Left lung (tissue), 4 donors: ENCODE measurements at regions not wholly inside any gene's neighbourhood (a gene's known extent, or its start where the extent isn't known, plus 50 kb on each side); places are given as distances from the start of the nearest gene placed in this dataset.

Experiments
- ATAC-seq: fragments of 200-7000 bp; cut with Tn5 transposase; one replicate; pipeline ENCODE4 v1.9.1; 2020; ENCODE audit warnings: moderate library complexity
- DNase-seq, 4 donors: peaks; one replicate each; pipeline ENCODE4 v3.0.0-alpha.2; 2013 to 2020
- H3K27ac ChIP-seq, 2 donors: fragments of 200-600 bp; sonication (generic) in 1 of 2; one replicate each; pipeline versions ENCODE4 v1.5.0 to v1.8.0; 2020 to 2021
- H3K27me3 ChIP-seq, 2 donors: fragments of 200-600 bp; sonication (generic) in 1 of 2; one replicate each; pipeline versions ENCODE4 v1.5.0 to v1.8.0; 2020 to 2021
- H3K36me3 ChIP-seq, 2 donors: fragments of 200-600 bp; sonication (generic) in 1 of 2; one replicate each; pipeline versions ENCODE4 v1.5.0 to v1.8.0; 2020 to 2021
- H3K4me1 ChIP-seq, 2 donors: fragments of 200-600 bp; one replicate each; pipeline ENCODE4 v1.8.0; 2021
- H3K4me3 ChIP-seq, 2 donors: fragments of 200-600 bp; sonication (generic) in 1 of 2; one replicate each; pipeline versions ENCODE4 v1.5.0 to v1.8.0; 2020 to 2021; ENCODE audit warnings: mild to moderate bottlenecking in 1 of 2
- H3K9me3 ChIP-seq, 2 donors: fragments of 200-600 bp; sonication (generic) in 1 of 2; one replicate each; pipeline versions ENCODE4 v1.5.0 to v1.8.0; 2020 to 2021
- CTCF ChIP-seq, 2 donors: fragments of 200-600 bp; sonication (generic) in 1 of 2; IDR thresholded peaks; one replicate each; pipeline versions ENCODE4 v1.5.0 to v1.8.0; 2021; ENCODE audit warnings: antibody characterized with exemption in 2 of 2
- intact Hi-C, 2 donors: fragments of 100-400 bp; cut with DNase I; formaldehyde crosslinking; loops; one replicate each; pipeline versions ENCODE4 v1.11.2 to v1.14.2; 2022
- donor health status: DM: no; HTN: yes; CAD: no.
- donor health status: DM: no; HTN: no; CAD: no.

GRCh38 chr3:31028766-31029165 lies 134.3 kb upstream of the GADL1 start:
- intact Hi-C loops = no loop called here

GRCh38 chr3:31029706-31030105 lies 135.2 kb upstream of the GADL1 start:
- H3K27me3 ChIP-seq = no peaks in the 10 kb centered on the region
- peaks cover 0 to 12% of the 10 kb centered on the region in 2 donors for H3K9me3 ChIP-seq
- intact Hi-C loops = no loop called here
- no peaks in the 10 kb centered on the region for H3K4me1 ChIP-seq
- no peak for TF ChIP-seq CTCF (IDR thresholded peaks at IDR 0.05)
- no peaks in the 10 kb centered on the region for H3K36me3 ChIP-seq
- no peak overlapping the region for H3K27ac ChIP-seq
- no peak overlapping the region for H3K4me3 ChIP-seq
- no peak for DNase-seq
- ATAC-seq = no peak

More at GRCh38 chr3:31028766-31029165, 134.3 kb upstream of the GADL1 start:
- Histone ChIP-seq H3K36me3 (no peaks in the 10 kb centered on the region), H3K27ac (no peak overlapping the region), H3K4me1 (no peaks in the 10 kb centered on the region), H3K9me3 (peaks cover 0 to 12% of the 10 kb centered on the region in 2 donors), H3K4me3 (no peak overlapping the region), H3K27me3 (no peaks in the 10 kb centered on the region)
- no peak for TF ChIP-seq CTCF (IDR thresholded peaks at IDR 0.05)
- no peak for DNase-seq
- no peak for ATAC-seq

GRCh38 chr3:31035681-31036080 lies 141.2 kb upstream of the GADL1 start:
- DNase-seq (no peak), ATAC-seq (no peak)
- H3K4me1 ChIP-seq = no peaks in the 10 kb centered on the region
- H3K4me3 ChIP-seq = no peak overlapping the region
- H3K36me3 ChIP-seq = no peaks in the 10 kb centered on the region
- intact Hi-C loops = no loop called here
- H3K9me3 ChIP-seq = no peaks in the 10 kb centered on the region
- TF ChIP-seq CTCF (IDR thresholded peaks at IDR 0.05) = no peak
- no peaks in the 10 kb centered on the region for H3K27me3 ChIP-seq
- H3K27ac ChIP-seq = no peak overlapping the region

DNA sequence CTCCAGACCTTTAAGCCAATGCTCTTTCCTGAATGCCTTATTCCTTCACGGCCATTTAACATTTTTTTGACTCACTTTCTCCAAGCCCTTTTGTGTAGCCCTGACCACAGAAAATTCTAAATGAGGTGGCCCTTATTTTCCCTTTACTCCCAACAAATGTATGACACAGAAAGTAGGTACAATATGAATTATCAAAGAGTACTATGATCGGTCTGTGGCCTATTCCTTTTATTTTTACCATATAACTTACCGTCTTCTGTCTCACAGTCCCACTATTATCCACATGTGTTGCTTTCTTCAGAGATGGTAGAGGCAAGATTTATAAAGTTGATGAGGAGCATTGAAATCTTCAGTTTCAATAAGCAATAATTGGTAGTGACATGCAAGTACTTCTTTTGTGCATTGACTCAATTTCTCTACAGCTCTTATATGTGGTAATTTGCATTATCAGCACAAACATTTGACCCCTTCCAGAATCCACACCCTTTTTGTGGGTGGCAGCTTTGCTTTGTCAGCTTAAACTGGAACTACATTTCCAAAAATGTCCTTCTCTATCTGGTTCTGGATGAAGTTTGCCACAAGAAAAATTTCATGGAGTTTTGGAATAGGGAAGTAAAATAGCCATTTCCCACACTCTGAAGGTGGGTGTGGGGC lies 143.8 kb upstream of the GADL1 start:
- intact Hi-C loops = no loop called here
- no peaks in the 10 kb centered on the region for H3K27me3 ChIP-seq
- peaks cover 0 to 9% of the 10 kb centered on the region in 2 donors for H3K9me3 ChIP-seq
- H3K36me3 ChIP-seq = no peaks in the 10 kb centered on the region
- H3K4me1 ChIP-seq = no peaks in the 10 kb centered on the region
- no peak for DNase-seq
- no peak for TF ChIP-seq CTCF (IDR thresholded peaks at IDR 0.05)
- no peak overlapping the region for H3K27ac ChIP-seq
- H3K4me3 ChIP-seq = no peak overlapping the region
- ATAC-seq = no peak

DNA sequence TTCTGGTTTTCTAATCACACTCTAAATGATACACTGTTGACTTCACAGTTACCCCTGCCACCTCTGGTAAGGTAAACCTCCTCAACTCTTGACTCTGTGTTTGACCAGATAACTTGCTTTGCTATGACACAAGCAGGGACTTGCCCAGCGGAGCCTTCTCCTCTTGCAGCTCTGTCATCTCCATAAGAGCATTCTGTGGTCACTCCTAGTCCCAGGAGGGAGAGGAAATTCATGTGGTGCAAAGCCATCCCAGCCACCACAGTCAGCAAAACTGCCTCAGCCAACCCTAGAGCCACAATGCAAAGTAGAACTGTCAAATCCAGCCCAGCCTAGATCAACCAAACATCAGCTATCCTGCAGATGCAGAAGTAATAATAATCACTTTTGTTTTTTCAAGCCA lies 144.7 kb upstream of the GADL1 start:
- Histone ChIP-seq H3K27me3 (no peaks in the 10 kb centered on the region), H3K27ac (no peak overlapping the region), H3K36me3 (no peaks in the 10 kb centered on the region), H3K4me3 (no peak overlapping the region), H3K9me3 (peaks cover 0 to 12% of the 10 kb centered on the region in 2 donors), H3K4me1 (no peaks in the 10 kb centered on the region)
- ATAC-seq (no peak), DNase-seq (no peak)
- no peak for TF ChIP-seq CTCF (IDR thresholded peaks at IDR 0.05)
- intact Hi-C loops = no loop called here
